Loucy (cell line): ENCODE measurements at regions not wholly inside any gene's neighbourhood (a gene's known extent, or its start where the extent isn't known, plus 50 kb on each side); places are given as distances from the start of the nearest gene placed in this dataset.

Experiments
- H2AFZ ChIP-seq: fragments of 200-600 bp; sonication (generic); 2 replicates; pipeline ENCODE4 v1.6.0; 2016; ENCODE audit warnings: antibody characterized with exemption, mild to moderate bottlenecking, low read length, moderate library complexity
- H3F3A ChIP-seq: fragments of 200-600 bp; 2 replicates; pipeline ENCODE4 v1.6.0; 2016; ENCODE audit warnings: antibody characterized with exemption, low read depth, mild to moderate bottlenecking
- H3K27me3 ChIP-seq: fragments of 200-600 bp; sonication (generic); 2 replicates; pipeline ENCODE4 v1.6.1; 2014; ENCODE audit warnings: low read length, mild to moderate bottlenecking; ENCODE audit not compliant: insufficient read depth, poor library complexity, severe bottlenecking
- H3K36me3 ChIP-seq: fragments of 200-600 bp; sonication (generic); 2 replicates; pipeline ENCODE4 v1.6.1; 2016; ENCODE audit warnings: low read length; ENCODE audit not compliant: insufficient read depth
- H3K4me1 ChIP-seq: fragments of 200-600 bp; sonication (generic); 2 replicates; pipeline ENCODE4 v1.5.1; 2014; ENCODE audit warnings: low read length, mild to moderate bottlenecking; ENCODE audit not compliant: insufficient read depth, poor library complexity, severe bottlenecking
- H3K4me2 ChIP-seq: fragments of 200-600 bp; sonication (generic); 2 replicates; pipeline ENCODE4 v1.6.0; 2014; ENCODE audit warnings: antibody characterized with exemption, low read length, low read depth, mild to moderate bottlenecking; ENCODE audit not compliant: poor library complexity, severe bottlenecking
- H3K4me3 ChIP-seq: fragments of 200-600 bp; sonication (generic); 2 replicates; pipeline ENCODE4 v1.5.1; 2014; ENCODE audit warnings: low read length, mild to moderate bottlenecking, mixed read lengths; ENCODE audit not compliant: poor library complexity, severe bottlenecking
- H3K79me2 ChIP-seq: fragments of 200-600 bp; sonication (generic); 2 replicates; pipeline ENCODE4 v1.6.1; 2014; ENCODE audit warnings: low read length; ENCODE audit not compliant: insufficient read depth
- H3K9ac ChIP-seq: fragments of 200-600 bp; sonication (generic); 2 replicates; pipeline ENCODE4 v1.6.0; 2014; ENCODE audit warnings: mild to moderate bottlenecking, low read depth, low read length, moderate library complexity; ENCODE audit not compliant: poor library complexity, severe bottlenecking
- H3K9me2 ChIP-seq: fragments of 200-600 bp; sonication (generic); replicated peaks from 2 replicates; pipeline ENCODE4 v1.6.1; 2016; ENCODE audit warnings: low read depth, low read length, mixed read lengths
- H3K9me3 ChIP-seq: fragments of 200-600 bp; sonication (generic); 2 replicates; pipeline ENCODE4 v1.6.1; 2014; ENCODE audit warnings: mild to moderate bottlenecking, antibody characterized with exemption, low read length, low read depth; ENCODE audit not compliant: insufficient read depth
- H4K20me1 ChIP-seq: fragments of 200-600 bp; sonication (generic); 2 replicates; pipeline ENCODE4 v1.6.0; 2014; ENCODE audit warnings: antibody characterized with exemption, low read length, mild to moderate bottlenecking; ENCODE audit not compliant: insufficient read depth, poor library complexity, severe bottlenecking
- EZH2phosphoT487 ChIP-seq: fragments of 200-600 bp; IDR thresholded peaks from 2 replicates; pipeline ENCODE4 v1.6.1; 2018; ENCODE audit warnings: antibody characterized with exemption, mild to moderate bottlenecking, moderate library complexity, borderline replicate concordance
- TF ChIP-seq, protein P1 (sequence below): fragments of 200-600 bp; sonication (generic); conservative IDR thresholded peaks from 2 replicates; pipeline ENCODE4 v1.5.1; 2014; ENCODE audit warnings: mild to moderate bottlenecking, antibody characterized with exemption, low read length

DNA sequence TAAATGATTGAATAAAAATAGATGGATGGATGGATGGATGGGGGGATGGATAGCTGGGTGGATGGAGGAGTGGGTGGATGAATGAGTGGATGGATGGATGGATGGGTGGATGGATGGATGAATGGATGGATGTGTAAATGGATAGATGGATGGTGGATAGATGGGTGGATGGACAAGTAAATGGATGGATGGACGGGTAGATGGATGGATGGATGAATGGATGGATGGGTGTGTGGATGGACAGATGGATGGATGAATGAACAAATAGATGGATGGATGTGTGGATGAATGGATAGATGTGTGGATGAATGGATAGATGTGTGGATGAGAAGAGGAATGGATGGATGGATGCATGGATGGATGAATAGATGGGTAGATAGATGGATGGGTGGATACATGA, 490.8 kb downstream of the VRK1 start:
- no peak overlapping the region for H3K4me3 ChIP-seq
- no peaks in the 10 kb centered on the region for H3K9me3 ChIP-seq
- H3K4me2 ChIP-seq: no peak overlapping the region
- H3K79me2 ChIP-seq: no peaks in the 10 kb centered on the region
- no peaks in the 10 kb centered on the region for H3F3A ChIP-seq
- H3K9me2 ChIP-seq: no peaks in the 10 kb centered on the region
- no peaks in the 10 kb centered on the region for H3K27me3 ChIP-seq
- TF ChIP-seq EZH2phosphoT487: no peak
- TF ChIP-seq, protein P1, sequence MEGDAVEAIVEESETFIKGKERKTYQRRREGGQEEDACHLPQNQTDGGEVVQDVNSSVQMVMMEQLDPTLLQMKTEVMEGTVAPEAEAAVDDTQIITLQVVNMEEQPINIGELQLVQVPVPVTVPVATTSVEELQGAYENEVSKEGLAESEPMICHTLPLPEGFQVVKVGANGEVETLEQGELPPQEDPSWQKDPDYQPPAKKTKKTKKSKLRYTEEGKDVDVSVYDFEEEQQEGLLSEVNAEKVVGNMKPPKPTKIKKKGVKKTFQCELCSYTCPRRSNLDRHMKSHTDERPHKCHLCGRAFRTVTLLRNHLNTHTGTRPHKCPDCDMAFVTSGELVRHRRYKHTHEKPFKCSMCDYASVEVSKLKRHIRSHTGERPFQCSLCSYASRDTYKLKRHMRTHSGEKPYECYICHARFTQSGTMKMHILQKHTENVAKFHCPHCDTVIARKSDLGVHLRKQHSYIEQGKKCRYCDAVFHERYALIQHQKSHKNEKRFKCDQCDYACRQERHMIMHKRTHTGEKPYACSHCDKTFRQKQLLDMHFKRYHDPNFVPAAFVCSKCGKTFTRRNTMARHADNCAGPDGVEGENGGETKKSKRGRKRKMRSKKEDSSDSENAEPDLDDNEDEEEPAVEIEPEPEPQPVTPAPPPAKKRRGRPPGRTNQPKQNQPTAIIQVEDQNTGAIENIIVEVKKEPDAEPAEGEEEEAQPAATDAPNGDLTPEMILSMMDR: no peak
- no peak overlapping the region for H2AFZ ChIP-seq
- no peaks in the 10 kb centered on the region for H4K20me1 ChIP-seq
- no peaks in the 10 kb centered on the region for H3K4me1 ChIP-seq
- H3K36me3 ChIP-seq: no peaks in the 10 kb centered on the region
- no peak overlapping the region for H3K9ac ChIP-seq

DNA sequence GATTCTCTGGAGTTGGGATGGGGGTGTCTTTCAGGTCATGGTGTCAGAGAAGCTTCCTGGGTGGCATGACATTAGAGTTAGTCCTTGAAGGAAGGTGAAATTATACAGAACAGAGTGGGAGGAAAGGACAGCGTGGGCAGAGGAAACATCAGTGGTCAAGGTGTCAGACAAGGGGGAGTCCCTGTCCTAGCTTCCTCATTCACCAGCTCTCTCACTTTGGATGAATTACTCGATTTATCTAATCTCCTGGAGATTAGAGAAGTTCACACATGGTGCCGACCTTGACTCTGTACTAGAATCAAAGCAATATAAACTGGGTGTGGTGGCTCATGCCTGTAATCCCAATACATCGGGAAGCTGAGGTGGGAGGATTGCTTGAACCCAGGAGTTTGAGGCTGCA, 492.9 kb downstream of the VRK1 start:
- Histone ChIP-seq H3K27me3 (no peaks in the 10 kb centered on the region), H3K4me1 (no peaks in the 10 kb centered on the region), H2AFZ (no peak overlapping the region), H3K9me2 (no peaks in the 10 kb centered on the region), H4K20me1 (no peaks in the 10 kb centered on the region), H3F3A (no peaks in the 10 kb centered on the region), H3K9ac (no peak overlapping the region), H3K4me3 (no peak overlapping the region), H3K36me3 (no peaks in the 10 kb centered on the region), H3K4me2 (no peak overlapping the region), H3K79me2 (no peaks in the 10 kb centered on the region), H3K9me3 (no peaks in the 10 kb centered on the region)
- TF ChIP-seq, protein P1: no peak
- TF ChIP-seq EZH2phosphoT487: no peak

DNA sequence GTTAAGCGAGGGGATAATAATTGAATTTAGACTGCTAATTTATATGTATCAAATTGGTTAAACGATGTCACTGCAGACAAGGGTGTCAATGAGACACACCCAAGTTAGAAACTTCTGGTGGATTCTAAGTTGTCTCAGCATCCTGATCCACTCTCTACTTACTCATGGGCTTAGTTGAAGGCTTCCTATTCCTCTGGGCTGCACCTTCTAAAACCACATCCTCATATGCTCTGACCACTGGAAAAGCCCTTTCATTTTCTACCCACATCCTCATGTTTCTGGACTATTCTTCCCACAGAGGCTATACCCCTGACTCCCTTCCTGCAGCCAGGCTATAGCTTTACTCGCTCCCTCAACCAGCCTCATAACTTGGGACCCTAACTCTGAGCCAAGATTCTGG, 493.8 kb downstream of the VRK1 start:
- no peak overlapping the region for H3K9ac ChIP-seq
- H4K20me1 ChIP-seq: no peaks in the 10 kb centered on the region
- H3K9me3 ChIP-seq: no peaks in the 10 kb centered on the region
- no peaks in the 10 kb centered on the region for H3K79me2 ChIP-seq
- no peak overlapping the region for H3K4me2 ChIP-seq
- H3K4me3 ChIP-seq: no peak overlapping the region
- H2AFZ ChIP-seq: no peak overlapping the region
- H3K4me1 ChIP-seq: no peaks in the 10 kb centered on the region
- no peaks in the 10 kb centered on the region for H3K36me3 ChIP-seq
- no peaks in the 10 kb centered on the region for H3K9me2 ChIP-seq
- no peak for TF ChIP-seq EZH2phosphoT487
- TF ChIP-seq, protein P1: no peak
- H3K27me3 ChIP-seq: no peaks in the 10 kb centered on the region
- no peaks in the 10 kb centered on the region for H3F3A ChIP-seq
